Left cardiac atrium (tissue), 4 donors: ENCODE measurements at regions not wholly inside any gene's neighbourhood (a gene's known extent, or its start where the extent isn't known, plus 50 kb on each side); places are given as distances from the start of the nearest gene placed in this dataset.
A peak's percentile ranks its signal among the peaks of the same experiment; 100 is the strongest.
"Not testable (repeated sequence)": the region's sequence is repeated elsewhere in the genome, so short reads cannot be mapped to it uniquely, and the experiment has no call there.

Source experiments
- ATAC-seq, 2 donors: fragments of 200-7000 bp; cut with Tn5 transposase; one replicate each; pipeline ENCODE4 v1.9.1; 2020; ENCODE audit warnings: mild to moderate bottlenecking in 2 of 2, moderate library complexity in 2 of 2
- DNase-seq: peaks from one replicate; pipeline ENCODE4 v3.0.0-alpha.2; 2020
- intact Hi-C, 2 donors: fragments of 100-400 bp; cut with DNase I; formaldehyde crosslinking; loops; one replicate each; pipeline versions ENCODE4 v1.14.1 to v1.15.1; 2022 to 2023
- donor health status: DM: no; HTN: yes; CAD: no.
- donor health status: DM: no; HTN: yes; CAD: no; lungs with severe emphysema.
- donor health status: DM: yes; HTN: yes; CAD: no.
- donor health status: Dilated cardiomyopathy.

DNA sequence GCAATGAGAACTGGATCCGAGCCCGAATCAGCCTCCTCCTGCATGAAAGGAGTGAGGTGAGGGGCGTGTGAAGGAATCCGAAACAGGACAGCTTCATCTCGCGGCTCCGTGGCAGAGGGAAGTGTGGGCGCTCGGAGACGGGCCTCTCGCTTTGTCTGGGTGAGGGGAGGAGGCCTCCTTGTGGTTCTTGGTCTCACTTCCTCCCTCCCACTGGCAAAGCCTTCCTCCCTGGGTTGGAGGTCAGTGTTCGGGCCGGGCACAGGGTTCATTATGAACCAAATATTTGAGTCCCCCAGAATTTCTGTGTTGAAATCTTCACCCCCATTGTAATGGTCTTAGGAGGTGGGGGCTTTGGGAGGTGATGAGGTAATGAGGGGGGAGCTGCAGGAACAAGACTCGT, 219.4 kb upstream of the SGCG start:
- intact Hi-C loops, ATAC-seq, DNase-seq: not testable (repeated sequence)

DNA sequence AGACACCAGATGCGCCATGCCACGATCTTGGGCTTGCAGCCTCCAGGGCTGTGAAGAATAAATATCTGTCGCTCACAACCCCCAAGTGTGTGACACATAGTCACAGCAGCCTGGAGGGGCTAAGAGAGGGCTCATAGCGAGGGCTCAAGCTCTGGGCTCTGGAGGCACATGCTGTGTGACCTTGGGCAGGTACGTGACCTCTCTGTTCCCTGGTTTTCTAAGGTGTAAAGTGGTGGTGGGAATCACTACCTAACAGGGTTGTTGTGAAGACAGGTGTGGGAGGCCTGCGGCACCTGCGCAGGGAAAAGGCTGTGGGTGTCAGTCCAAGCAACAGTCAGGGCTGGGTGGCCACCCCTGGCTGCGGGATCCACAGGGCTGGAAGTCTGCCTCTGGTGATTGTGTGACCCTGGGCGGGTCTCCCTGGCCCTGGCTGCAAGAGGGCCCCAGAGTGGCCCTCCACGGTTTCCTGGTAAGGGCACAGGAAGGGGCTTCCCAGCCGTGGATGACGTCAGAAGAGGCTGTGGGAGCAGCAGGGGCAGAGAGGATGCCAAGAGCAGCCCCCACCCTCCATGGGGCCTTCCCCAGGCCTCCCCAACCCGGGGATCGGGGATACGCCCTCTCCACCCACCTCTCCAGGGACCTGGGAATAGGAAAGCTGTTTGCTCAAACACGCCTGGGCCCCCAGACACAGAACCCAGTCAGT, 218.8 kb upstream of the SGCG start:
- intact Hi-C loops, result no loop called here
- no peak for ATAC-seq
- DNase-seq, result no peak

DNA sequence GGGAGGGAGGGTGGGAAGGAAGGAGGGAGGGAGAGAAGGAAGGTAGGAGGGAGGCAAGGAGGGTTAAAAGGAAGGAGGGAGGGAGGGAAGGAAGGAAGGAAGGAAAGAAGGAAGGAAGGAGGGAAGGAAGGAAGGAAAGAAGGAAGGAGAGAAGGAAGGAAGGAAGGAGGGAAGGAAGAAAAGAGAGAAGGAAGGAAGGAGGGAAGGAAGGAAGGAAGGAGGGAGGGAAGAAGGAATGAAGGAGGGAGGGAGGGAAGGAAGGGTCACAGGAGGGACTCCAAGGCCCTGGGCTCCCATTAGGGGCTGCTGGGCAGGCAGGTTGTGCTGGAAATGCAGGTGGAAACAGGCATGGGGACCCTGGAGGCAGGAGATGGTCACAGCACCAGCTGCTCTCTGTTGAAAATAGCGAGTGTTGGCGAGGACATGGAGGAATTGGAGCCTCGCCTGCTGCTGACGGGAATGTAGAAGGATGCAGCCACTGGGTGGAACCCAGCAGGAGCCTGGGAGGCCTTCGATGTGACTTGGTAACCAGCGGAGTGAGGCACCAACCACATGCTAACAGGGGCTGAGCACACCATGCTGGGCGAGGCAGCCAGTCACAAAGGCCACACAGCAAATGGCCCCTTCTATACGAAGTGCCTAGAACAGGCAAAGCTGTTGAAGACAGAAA, 217.3 kb upstream of the SGCG start:
- DNase-seq, intact Hi-C loops, ATAC-seq: not testable (repeated sequence)

DNA sequence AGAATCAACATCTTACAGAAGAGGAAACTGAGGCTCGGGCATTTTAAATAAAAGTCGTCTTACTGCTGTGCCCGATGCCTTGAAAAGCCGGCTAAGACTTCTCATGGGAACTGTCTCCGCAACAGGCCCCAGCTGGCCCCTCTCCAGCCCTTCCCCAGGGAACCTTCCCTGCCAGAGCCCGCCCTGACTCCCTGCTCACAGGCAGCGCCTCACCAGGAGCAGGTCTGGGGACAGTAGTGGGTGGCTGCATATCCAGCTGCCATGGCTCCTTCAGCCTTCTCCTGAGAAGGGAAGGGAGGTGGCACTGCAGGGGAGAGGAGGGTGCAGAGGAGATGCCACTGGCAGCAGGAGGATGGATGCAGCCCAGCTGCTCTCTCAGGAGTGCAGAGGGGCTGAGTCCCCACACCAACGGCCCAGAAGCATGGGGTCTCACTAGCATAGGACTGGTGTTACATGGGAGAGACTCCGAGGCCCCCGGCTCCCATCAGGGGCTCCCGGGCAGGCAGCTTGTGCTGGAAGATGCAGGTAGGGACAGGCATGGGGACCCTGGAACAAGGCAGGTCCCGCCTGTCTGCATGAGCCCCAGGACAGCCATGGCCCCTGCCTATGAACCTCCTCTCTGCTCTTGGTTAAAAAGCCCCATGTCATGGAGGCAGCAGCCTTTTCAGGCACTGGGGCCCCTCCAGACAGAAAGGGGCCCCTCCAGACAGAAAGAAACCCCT, 216.4 kb upstream of the SGCG start:
- intact Hi-C loops, result no loop called here
- ATAC-seq (no peak), DNase-seq (no peak)

DNA sequence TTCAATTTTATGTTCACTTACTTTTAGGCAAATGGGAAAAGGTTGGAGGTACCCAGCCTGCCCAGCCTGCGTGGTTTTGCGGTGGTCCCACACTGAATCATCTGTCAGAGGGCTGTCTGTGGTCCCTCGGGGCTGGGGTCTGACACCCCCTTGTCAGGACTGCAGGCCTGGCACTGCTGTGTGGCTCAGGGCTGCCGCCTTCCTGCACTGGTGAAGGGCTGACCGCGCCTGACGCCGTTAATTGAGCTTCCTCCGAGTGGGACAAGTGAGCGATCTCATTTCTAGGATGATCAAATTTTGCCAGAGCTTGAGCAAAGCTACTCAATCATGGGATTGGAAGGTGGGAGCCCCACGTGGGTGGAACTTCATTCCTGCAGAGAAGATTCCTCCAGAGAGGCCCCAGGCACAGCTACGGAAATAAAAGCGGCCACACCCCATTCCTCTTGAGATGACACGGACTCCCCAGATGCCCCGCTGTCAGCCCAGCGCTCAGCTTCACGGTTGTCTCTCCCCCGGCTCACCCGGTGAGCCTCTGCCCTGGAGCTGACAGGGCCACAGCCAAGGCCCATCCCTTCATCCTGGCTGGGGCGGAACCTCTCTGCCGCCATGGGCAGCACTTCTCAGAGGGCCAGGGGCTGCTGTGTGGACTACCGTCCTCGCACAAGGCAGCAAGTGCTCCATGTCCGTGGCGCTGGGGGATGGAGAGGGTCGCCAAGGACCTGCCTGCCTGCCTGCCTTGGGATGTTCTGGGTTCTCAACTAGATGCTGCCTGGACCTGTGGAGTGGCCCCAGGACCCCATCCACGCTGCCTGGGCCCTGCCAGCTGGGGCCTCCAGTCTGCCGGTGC, 215.5 kb upstream of the SGCG start:
- DNase-seq, ATAC-seq, intact Hi-C loops: not testable (repeated sequence)

DNA sequence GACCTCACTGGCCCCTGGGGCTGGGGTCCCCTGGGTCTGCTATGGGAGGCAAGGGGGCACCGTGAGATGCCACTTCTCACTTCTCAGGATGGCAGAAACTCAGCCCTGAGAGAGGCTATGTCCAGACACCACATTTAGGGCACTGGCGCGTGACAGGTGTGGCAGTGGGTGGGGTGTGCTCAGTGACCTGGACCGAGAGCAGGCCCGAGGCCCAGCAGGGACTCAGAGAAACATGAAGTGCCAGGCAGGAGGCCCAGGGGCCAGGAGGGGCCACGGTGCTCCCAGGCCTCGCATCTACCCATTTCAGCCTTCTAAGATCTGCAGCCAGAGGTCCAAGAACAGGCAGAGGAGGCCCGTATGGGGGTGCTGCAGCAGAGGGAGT, 214.9 kb upstream of the SGCG start:
- intact Hi-C loops, ATAC-seq, DNase-seq: not testable (repeated sequence)

DNA sequence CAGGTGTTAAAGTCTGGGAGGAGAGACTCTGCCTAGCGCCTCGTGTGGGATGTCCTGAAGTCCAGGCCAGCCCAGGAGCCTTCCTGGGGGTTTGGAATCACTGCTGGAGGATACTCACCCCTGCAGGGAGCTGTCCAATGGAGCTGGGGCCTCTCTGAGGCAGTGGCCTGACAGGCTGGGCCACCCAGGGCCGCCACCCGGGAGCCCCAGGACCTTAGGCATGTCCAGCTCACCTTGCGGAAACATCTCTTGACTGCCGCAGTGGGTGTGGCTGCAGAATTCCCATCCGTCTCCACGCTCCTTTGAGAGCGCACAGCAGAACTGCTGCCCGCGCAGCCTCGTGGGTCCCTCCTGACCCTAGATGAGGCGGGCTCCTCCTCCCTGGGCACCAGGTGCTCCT, 214.0 kb upstream of the SGCG start:
- intact Hi-C loops, ATAC-seq: not testable (repeated sequence)

DNA sequence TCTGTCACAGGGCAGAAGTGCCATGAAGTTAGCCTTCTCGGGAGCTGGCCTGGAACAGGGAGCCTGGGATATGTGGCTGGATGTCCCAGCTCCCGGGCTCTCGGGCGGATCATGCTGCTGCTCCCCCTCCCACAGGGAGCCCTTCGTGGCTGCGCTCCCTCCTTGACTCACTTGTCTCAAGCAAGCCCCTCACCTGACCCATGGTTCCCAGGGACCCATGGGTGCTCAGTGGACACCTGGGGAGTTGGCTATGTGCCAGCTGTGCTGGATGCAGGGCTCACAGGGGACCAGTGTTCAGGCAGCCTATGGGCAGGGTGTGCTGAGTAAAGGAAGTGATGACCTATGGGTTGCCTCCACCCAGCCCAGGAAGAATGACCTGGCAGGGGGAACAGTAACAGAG, 213.1 kb upstream of the SGCG start:
- DNase-seq, result no peak
- ATAC-seq, result no peak
- intact Hi-C loops, result no loop called here

More for the DNA sequence above, 214.0 kb upstream of the SGCG start:
- DNase-seq, result not testable (repeated sequence)

DNA sequence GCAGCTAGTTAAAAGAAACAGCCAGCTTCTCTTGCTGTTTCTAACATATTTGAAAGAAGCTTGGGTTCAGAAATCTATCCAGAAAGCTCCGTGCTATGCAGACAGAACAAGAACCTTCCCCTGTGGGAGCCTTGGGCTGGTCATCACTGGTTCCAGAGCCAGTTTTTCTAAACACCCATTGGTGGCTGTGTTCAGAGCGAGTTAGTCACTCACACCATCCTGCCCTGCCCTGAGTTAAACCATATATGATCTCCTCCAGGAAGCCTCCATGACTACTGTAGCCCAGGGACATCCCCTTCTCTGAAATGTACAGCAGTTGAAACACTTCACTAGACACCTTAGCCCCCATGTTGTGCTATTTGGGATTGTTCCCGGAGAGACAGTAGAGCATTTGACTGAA, 200.8 kb upstream of the SGCG start:
- DNase-seq, result no peak
- intact Hi-C loops, result no loop called here
- no peak for ATAC-seq

DNA sequence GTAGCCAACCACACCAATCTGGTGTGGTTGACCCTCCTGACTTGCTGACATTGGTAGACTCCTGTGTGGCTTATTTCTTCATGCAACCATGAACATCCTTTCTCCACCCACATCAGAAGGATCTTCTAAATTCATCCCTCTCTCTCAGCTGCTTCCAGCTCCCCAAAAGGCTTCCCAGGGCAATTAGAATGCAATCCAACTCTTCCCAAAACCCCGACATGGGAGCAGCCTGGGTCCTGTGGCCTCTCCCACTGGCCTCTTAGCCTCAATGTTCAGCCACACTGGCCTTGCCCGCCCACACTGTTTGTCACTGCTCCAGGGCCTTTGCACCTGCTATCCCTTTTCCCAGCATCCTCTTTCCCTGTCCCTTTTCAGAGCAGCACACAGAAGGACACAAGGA, 199.8 kb upstream of the SGCG start:
- no peak for DNase-seq
- intact Hi-C loops, result no loop called here
- no peak for ATAC-seq

DNA sequence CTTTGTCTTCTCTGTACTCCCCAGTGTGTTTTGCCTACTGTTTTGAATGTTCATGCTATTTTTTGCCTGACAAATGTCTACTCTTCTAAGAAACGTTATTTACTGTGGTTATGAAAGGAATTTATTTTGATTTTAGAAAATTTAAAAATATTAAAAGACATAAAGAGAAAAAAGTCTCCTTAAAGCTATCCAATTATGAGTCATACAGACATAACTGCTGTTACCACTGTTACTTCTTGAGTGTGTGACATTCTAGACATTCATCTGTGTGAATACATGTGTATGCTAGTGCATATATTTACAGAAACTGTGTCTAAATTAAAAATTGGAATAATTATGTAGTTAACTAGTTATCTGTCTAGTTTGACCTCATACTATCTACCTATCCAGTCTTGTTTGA, 187.6 kb upstream of the SGCG start:
- intact Hi-C loops, result no loop called here
- DNase-seq, result no peak
- ATAC-seq, result no peak

DNA sequence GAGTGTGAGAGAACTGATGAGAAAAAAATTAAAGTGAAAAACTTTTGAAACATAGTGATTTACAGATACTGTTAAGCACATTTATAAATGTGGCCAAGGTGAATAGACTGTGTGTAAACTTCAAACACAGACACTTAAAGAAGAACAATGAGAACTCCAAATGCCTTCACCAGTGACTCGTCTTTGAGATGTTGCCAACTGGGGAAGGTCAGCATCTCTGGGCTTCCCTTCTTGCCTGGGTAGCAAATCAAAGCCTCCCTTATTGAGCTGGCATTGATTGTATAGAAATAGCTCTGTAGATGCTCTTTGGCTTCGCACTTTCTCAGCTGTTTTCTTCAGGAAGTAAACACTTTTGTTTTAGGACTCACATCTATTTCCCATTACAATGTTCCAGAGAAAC, 177.3 kb upstream of the SGCG start:
- intact Hi-C loops, result no loop called here
- ATAC-seq (no peak), DNase-seq (no peak)

DNA sequence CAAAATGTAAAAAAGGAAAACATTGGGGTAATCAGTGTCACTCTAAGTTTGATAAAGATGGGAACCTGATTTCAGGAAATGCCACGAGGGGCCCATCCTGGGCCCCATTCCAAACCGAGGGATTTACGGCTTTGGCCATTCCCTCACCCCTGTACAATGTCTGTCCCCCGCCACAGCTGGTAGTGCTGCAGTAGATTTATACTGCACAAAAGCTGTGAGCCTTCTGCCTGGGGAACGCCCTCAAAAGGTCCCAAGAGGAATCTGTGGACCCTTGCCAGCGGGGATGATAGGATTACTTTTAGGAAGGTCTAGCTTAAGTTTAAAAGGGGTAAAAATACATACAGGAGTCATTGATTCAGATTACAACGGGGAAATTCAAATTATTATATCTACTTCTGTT, 173.4 kb upstream of the SGCG start:
- no peak for ATAC-seq
- peak; percentile 26 for DNase-seq
- intact Hi-C loops, result no loop called here

DNA sequence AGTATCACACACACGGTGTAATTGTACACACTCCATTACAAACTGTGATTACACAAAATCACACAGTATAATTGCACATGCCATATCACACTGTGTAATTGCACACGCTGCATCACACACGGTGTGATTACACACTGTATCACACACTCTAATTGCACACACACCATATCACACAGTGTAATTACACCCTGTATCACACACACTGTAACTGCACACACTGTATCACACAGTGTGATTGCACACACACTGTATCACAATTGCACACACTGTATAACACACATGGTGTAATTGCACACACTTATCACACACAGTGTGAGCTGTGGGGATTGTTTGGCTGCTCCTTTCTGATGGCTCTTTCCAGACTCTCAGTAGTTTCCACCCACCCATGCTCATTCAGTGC, 162.6 kb upstream of the SGCG start:
- ATAC-seq (no peak), DNase-seq (no peak)
- intact Hi-C loops, result loop anchor here in 1 of 2 donors (5.0 kb wide), 1 partner anchor 216 kb away; no protein-coding TSS in a partner anchor

DNA sequence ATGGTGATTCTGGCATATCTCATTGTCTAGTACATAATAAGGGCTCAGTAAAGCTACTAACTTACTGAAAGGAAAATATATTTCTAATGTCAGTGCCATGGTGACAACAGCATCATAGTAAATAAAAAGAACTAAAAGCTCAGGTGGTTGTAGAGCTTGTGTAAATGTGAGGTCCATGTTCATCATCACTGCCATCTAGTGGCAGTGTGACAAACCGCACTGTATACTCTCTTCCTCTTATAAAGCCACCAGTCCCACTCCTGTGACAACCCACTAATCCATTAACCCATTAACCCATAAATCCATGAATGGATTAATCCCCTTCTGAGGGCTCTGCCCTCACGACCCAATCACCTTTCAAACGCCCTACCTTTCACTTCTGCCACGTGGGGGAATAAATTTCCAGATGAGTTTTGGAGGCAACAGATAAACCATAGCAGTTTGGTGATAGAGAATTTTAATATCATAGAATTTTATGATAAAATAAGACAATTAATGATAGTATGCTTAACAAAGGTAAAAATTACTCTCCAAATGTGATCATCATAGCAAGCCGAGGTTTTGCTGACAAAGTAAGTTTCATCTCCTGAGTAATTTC, 160.4 kb upstream of the SGCG start:
- intact Hi-C loops, result loop anchor here in 1 of 2 donors (10.0 kb wide), 1 partner anchor 216 kb away; no protein-coding TSS in a partner anchor
- DNase-seq (peak; percentile 31), ATAC-seq (peak; percentile 65 to 78)

DNA sequence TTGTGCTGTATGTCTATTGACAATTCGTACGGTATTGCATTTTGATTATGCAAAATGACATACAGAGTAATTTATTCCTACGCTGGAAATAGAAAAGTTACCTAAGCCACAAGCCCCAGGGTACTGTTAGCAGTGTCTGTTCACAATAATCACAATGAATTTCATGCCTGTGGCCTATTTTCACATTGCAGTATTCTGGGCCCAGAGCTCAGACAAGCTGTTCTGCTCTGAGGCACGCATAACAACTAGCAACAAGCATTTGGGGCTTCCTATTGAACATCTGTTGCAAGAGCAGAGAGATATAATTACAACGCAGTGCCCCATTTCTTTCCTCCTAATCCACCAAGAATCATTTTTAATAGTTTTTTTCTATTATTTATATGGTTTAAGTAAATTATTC, 158.9 kb upstream of the SGCG start:
- intact Hi-C loops, result loop anchor here in 1 of 2 donors (10.0 kb wide), 1 partner anchor 217 kb away; no protein-coding TSS in a partner anchor
- no peak for DNase-seq
- ATAC-seq, result no peak

DNA sequence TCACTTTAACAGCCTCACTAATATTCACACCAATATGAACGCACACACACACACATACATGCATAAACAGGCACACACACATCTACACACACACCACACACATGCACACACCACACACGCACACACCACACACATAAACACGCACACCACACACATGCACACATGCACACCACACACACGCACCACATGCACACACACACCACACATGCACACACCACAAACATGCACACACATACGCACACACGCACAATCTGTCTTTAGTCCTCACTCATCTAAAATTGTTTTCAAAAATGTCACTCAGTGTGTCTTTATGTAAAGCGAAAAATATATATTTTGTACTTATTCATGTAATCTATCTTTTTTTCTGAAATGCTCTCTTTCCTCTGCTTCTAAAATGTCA, 158.1 kb upstream of the SGCG start:
- ATAC-seq (no peak), DNase-seq (no peak)
- intact Hi-C loops, result loop anchor here in 1 of 2 donors (10.0 kb wide), 1 partner anchor 218 kb away; no protein-coding TSS in a partner anchor

DNA sequence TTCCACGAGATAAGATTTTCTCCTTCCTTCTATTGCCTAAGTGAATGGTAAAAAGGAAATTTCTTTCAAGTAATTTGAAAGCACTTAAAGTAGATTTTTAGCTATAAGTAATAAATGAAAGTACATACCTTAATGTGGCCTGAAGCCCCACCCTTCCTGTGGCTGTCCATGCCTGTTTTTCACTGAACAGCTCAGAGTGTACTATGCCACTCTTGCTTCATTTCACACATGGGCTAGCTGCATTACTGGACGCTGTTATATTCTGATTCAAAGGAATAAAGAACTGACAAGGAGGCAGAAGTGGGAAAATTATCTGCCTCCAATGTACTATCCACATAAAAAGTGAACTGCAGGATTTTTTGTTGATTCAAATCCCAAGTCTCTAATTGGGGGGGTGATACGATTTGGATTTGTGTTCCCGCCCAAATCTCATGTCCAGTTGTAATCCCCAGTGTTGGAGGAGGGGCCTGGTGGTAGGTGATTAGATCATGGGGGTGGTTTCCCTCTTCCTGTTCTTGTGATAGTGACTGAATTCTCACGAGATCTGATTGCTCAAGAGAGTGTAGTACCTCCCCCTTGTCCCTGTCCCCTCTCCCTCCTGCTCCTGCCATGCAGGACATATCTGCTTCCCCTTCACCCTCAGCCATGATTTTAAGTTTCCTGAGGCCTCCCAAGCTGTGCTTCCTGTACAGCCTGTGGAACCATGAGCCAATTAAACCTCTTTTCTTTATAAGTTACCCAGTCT, 154.7 kb upstream of the SGCG start:
- ATAC-seq (no peak), DNase-seq (no peak)
- intact Hi-C loops, result loop anchor here in 1 of 2 donors (10.0 kb wide), 1 partner anchor 221 kb away; no protein-coding TSS in a partner anchor
